ENCODE measurements at regions not wholly inside any gene's neighbourhood (a gene's known extent, or its start where the extent isn't known, plus 50 kb on each side); places are given as distances from the start of the nearest gene placed in this dataset.

GRCh38 chr4:159425737-159426305 is 322.9 kb downstream of the RAPGEF2 start:
- TF ChIP-seq, protein P1, sequence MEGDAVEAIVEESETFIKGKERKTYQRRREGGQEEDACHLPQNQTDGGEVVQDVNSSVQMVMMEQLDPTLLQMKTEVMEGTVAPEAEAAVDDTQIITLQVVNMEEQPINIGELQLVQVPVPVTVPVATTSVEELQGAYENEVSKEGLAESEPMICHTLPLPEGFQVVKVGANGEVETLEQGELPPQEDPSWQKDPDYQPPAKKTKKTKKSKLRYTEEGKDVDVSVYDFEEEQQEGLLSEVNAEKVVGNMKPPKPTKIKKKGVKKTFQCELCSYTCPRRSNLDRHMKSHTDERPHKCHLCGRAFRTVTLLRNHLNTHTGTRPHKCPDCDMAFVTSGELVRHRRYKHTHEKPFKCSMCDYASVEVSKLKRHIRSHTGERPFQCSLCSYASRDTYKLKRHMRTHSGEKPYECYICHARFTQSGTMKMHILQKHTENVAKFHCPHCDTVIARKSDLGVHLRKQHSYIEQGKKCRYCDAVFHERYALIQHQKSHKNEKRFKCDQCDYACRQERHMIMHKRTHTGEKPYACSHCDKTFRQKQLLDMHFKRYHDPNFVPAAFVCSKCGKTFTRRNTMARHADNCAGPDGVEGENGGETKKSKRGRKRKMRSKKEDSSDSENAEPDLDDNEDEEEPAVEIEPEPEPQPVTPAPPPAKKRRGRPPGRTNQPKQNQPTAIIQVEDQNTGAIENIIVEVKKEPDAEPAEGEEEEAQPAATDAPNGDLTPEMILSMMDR (IDR thresholded peaks at IDR 0.05), result no peak
- no peak for TF ChIP-seq POLR2A (IDR thresholded peaks at IDR 0.05)

Data from lower leg skin (tissue), 3 donors.